ENCODE measurements at regions not wholly inside any gene's neighbourhood (a gene's known extent, or its start where the extent isn't known, plus 50 kb on each side); places are given as distances from the start of the nearest gene placed in this dataset.

GRCh38 chr11:29584342-29584741 is 432.5 kb downstream of the KCNA4 start:
- no peaks in the 10 kb centered on the region for H3K27me3 Mint-ChIP-seq (ENCODE audit: unreplicated experiment)
- H3K4me3 Mint-ChIP-seq (ENCODE audit: unreplicated experiment): no peak overlapping the region
- TF ChIP-seq, protein P1, sequence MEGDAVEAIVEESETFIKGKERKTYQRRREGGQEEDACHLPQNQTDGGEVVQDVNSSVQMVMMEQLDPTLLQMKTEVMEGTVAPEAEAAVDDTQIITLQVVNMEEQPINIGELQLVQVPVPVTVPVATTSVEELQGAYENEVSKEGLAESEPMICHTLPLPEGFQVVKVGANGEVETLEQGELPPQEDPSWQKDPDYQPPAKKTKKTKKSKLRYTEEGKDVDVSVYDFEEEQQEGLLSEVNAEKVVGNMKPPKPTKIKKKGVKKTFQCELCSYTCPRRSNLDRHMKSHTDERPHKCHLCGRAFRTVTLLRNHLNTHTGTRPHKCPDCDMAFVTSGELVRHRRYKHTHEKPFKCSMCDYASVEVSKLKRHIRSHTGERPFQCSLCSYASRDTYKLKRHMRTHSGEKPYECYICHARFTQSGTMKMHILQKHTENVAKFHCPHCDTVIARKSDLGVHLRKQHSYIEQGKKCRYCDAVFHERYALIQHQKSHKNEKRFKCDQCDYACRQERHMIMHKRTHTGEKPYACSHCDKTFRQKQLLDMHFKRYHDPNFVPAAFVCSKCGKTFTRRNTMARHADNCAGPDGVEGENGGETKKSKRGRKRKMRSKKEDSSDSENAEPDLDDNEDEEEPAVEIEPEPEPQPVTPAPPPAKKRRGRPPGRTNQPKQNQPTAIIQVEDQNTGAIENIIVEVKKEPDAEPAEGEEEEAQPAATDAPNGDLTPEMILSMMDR (IDR thresholded peaks at IDR 0.05; ENCODE audit: unreplicated experiment): no peak
- DNase-seq (ENCODE audit: low spot score): no peak
- H3K27ac Mint-ChIP-seq (ENCODE audit: unreplicated experiment): no peak overlapping the region
- no peaks in the 10 kb centered on the region for H3K9me3 Mint-ChIP-seq (ENCODE audit: unreplicated experiment)
- no peaks in the 10 kb centered on the region for H3K4me1 Mint-ChIP-seq (ENCODE audit: unreplicated experiment)
- H3K36me3 Mint-ChIP-seq (ENCODE audit: low read depth, unreplicated experiment): no peaks in the 10 kb centered on the region

DNA sequence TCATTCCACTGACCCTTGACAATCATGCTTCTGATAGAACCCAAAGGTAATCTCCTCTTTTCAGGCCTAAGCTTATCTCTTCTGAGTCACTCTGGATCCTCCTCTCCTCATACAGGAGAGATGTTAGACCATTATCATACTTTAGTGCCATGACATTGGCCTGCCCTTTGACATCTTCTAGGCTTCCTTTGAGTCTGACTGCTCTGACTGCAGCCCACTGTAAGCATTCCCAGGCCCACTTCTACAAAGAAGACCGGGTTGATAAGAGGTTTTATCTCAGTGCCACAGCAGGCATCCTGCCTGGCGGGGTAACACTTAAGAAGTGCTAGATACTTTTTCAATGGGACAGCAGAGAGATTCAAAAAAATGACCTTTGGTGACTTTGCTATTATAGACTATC is 438.0 kb downstream of the KCNA4 start:
- no peak for DNase-seq (ENCODE audit: low spot score)
- TF ChIP-seq, protein P1 (IDR thresholded peaks at IDR 0.05; ENCODE audit: unreplicated experiment): no peak
- H3K36me3 Mint-ChIP-seq (ENCODE audit: low read depth, unreplicated experiment): no peaks in the 10 kb centered on the region
- H3K9me3 Mint-ChIP-seq (ENCODE audit: unreplicated experiment): no peaks in the 10 kb centered on the region
- H3K27me3 Mint-ChIP-seq (ENCODE audit: unreplicated experiment): no peaks in the 10 kb centered on the region
- H3K27ac Mint-ChIP-seq (ENCODE audit: unreplicated experiment): no peak overlapping the region
- no peak overlapping the region for H3K4me3 Mint-ChIP-seq (ENCODE audit: unreplicated experiment)
- no peaks in the 10 kb centered on the region for H3K4me1 Mint-ChIP-seq (ENCODE audit: unreplicated experiment)

DNA sequence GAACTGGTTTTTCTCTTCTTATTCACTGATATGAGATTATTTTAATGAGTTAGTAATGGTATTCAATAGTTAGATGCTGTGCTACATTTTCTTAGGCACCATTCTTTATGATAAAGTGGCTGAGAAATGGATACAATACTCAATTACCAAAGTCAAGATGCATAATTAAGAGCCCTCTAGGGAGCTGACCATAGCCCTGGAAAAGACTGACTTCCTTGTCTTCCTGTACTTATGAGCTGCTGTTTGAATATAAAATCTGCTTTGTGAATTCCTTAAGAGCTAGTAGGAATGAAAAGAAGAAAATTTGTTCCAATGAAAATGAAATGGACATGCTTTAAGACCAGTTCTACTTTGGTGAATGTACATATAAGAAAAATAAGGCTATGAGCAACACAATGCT is 452.3 kb downstream of the KCNA4 start:
- Mint-ChIP-seq H3K27ac (ENCODE audit: unreplicated experiment) (no peak overlapping the region), H3K36me3 (ENCODE audit: low read depth, unreplicated experiment) (no peaks in the 10 kb centered on the region), H3K27me3 (ENCODE audit: unreplicated experiment) (no peaks in the 10 kb centered on the region), H3K9me3 (ENCODE audit: unreplicated experiment) (no peaks in the 10 kb centered on the region), H3K4me3 (ENCODE audit: unreplicated experiment) (no peak overlapping the region), H3K4me1 (ENCODE audit: unreplicated experiment) (no peaks in the 10 kb centered on the region)
- TF ChIP-seq, protein P1 (IDR thresholded peaks at IDR 0.05; ENCODE audit: unreplicated experiment): no peak
- no peak for DNase-seq (ENCODE audit: low spot score)

- no peak for DNase-seq (ENCODE audit: low spot score)
- TF ChIP-seq, protein P1 (IDR thresholded peaks at IDR 0.05; ENCODE audit: unreplicated experiment): no peak
- Mint-ChIP-seq H3K4me3 (ENCODE audit: unreplicated experiment) (no peak overlapping the region), H3K36me3 (ENCODE audit: low read depth, unreplicated experiment) (no peaks in the 10 kb centered on the region), H3K27ac (ENCODE audit: unreplicated experiment) (no peak overlapping the region), H3K27me3 (ENCODE audit: unreplicated experiment) (no peaks in the 10 kb centered on the region), H3K4me1 (ENCODE audit: unreplicated experiment) (no peaks in the 10 kb centered on the region), H3K9me3 (ENCODE audit: unreplicated experiment) (no peaks in the 10 kb centered on the region)
Observed at GRCh38 chr11:29562183-29562582, 454.6 kb downstream of the KCNA4 start.

GRCh38 chr11:29553990-29554389 is 462.8 kb downstream of the KCNA4 start:
- no peaks in the 10 kb centered on the region for H3K36me3 Mint-ChIP-seq (ENCODE audit: low read depth, unreplicated experiment)
- H3K4me3 Mint-ChIP-seq (ENCODE audit: unreplicated experiment): no peak overlapping the region
- no peaks in the 10 kb centered on the region for H3K4me1 Mint-ChIP-seq (ENCODE audit: unreplicated experiment)
- no peak for DNase-seq (ENCODE audit: low spot score)
- H3K27ac Mint-ChIP-seq (ENCODE audit: unreplicated experiment): no peak overlapping the region
- H3K27me3 Mint-ChIP-seq (ENCODE audit: unreplicated experiment): no peaks in the 10 kb centered on the region
- H3K9me3 Mint-ChIP-seq (ENCODE audit: unreplicated experiment): no peaks in the 10 kb centered on the region
- TF ChIP-seq, protein P1 (IDR thresholded peaks at IDR 0.05; ENCODE audit: unreplicated experiment): no peak

Data from endothelial cell (in vitro differentiated cells).